ENCODE measurements at regions not wholly inside any gene's neighbourhood (a gene's known extent, or its start where the extent isn't known, plus 50 kb on each side); places are given as distances from the start of the nearest gene placed in this dataset.

DNA sequence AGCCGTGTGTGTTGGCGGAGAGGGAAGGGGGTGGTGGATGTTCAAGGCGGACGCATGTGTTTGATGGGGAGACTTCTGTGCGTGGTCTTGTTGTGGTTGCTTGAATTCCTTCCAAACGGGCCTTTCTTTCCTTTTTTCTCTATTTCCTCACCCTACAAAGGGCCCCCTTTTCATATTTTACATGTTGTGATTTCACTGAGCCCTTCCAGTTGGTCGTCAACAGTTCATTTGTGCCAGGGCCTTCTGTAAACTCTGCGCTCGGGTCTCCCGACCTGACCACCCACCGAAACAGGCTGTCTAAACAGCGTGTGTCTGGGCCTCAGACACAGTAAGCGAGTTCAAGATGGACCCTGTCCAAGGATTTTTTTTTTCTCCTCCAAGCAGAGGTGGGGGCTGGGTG is 228.4 kb downstream of the IRF8 start:
- H3K9me3 ChIP-seq (ENCODE audit: low read depth), result no peaks in the 10 kb centered on the region
- H3K4me2 ChIP-seq, result no peak overlapping the region
- no peak for TF ChIP-seq EZH2phosphoT487 (IDR thresholded peaks at IDR 0.05)
- no peak for TF ChIP-seq EZH2 (IDR thresholded peaks at IDR 0.05)
- TF ChIP-seq, protein P1, sequence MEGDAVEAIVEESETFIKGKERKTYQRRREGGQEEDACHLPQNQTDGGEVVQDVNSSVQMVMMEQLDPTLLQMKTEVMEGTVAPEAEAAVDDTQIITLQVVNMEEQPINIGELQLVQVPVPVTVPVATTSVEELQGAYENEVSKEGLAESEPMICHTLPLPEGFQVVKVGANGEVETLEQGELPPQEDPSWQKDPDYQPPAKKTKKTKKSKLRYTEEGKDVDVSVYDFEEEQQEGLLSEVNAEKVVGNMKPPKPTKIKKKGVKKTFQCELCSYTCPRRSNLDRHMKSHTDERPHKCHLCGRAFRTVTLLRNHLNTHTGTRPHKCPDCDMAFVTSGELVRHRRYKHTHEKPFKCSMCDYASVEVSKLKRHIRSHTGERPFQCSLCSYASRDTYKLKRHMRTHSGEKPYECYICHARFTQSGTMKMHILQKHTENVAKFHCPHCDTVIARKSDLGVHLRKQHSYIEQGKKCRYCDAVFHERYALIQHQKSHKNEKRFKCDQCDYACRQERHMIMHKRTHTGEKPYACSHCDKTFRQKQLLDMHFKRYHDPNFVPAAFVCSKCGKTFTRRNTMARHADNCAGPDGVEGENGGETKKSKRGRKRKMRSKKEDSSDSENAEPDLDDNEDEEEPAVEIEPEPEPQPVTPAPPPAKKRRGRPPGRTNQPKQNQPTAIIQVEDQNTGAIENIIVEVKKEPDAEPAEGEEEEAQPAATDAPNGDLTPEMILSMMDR (IDR thresholded peaks at IDR 0.05), result no peak
- no peak overlapping the region for H2AFZ ChIP-seq (replicated peaks)
- H3K79me2 ChIP-seq (ENCODE audit: low read depth), result no peaks in the 10 kb centered on the region
- H3F3A ChIP-seq (ENCODE audit: low read depth), result no peaks in the 10 kb centered on the region
- Mint-ChIP-seq H3K36me3 (no peaks in the 10 kb centered on the region), H3K27ac (no peak overlapping the region), H3K27me3 (ENCODE audit: insufficient read depth, low read depth) (peaks cover 6% of the 10 kb centered on the region), H3K4me1 (peaks cover 2% of the 10 kb centered on the region), H3K9me3 (no peaks in the 10 kb centered on the region), H3K4me3 (no peak overlapping the region)
- DNase-seq (ENCODE audit: low spot score), result no peak
- H3K4me1 ChIP-seq, result no peaks in the 10 kb centered on the region
- no peaks in the 10 kb centered on the region for H4K20me1 ChIP-seq (ENCODE audit: low read depth)
- H3K36me3 ChIP-seq, result no peaks in the 10 kb centered on the region
- no peak overlapping the region for H3K27ac ChIP-seq
- H3K9ac ChIP-seq, result no peak overlapping the region
- peaks cover 8% of the 10 kb centered on the region for H3K27me3 ChIP-seq
- no peak overlapping the region for H3K4me3 ChIP-seq

DNA sequence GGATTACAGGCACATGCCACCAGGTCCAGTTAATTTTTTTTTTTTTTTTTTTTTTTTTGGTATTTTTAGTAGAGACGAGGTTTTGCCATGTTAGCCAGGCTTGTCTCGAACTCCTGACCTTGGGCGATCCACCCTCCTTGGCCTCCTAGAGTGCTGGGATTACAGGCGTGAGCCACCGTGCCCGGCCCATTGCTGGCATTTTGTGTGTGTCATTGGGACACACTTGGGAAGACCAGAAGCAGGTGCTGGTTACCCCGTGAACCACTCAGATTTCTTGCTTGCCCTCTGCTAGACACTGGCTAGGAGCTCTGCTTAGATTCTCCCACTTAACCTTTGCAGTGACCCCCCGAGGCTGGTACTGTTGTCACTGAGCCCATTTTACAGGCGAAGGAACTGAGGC is 229.3 kb downstream of the IRF8 start:
- Histone ChIP-seq H3K9me3 (ENCODE audit: low read depth) (no peaks in the 10 kb centered on the region), H4K20me1 (ENCODE audit: low read depth) (no peaks in the 10 kb centered on the region), H3K4me2 (no peak overlapping the region), H3K27ac (no peak overlapping the region), H3K4me3 (no peak overlapping the region), H3K9ac (no peak overlapping the region), H3K4me1 (no peaks in the 10 kb centered on the region), H2AFZ (replicated peaks) (no peak overlapping the region), H3K36me3 (no peaks in the 10 kb centered on the region), H3K79me2 (ENCODE audit: low read depth) (no peaks in the 10 kb centered on the region), H3K27me3 (no peaks in the 10 kb centered on the region), H3F3A (ENCODE audit: low read depth) (no peaks in the 10 kb centered on the region)
- TF ChIP-seq, protein P1 (IDR thresholded peaks at IDR 0.05), result no peak
- TF ChIP-seq EZH2phosphoT487 (IDR thresholded peaks at IDR 0.05) (no peak), EZH2 (IDR thresholded peaks at IDR 0.05) (no peak)
- no peaks in the 10 kb centered on the region for H3K36me3 Mint-ChIP-seq
- peaks cover 6% of the 10 kb centered on the region for H3K27me3 Mint-ChIP-seq (ENCODE audit: insufficient read depth, low read depth)
- no peaks in the 10 kb centered on the region for H3K9me3 Mint-ChIP-seq
- peaks cover 2% of the 10 kb centered on the region for H3K4me1 Mint-ChIP-seq
- H3K4me3 Mint-ChIP-seq, result no peak overlapping the region
- H3K27ac Mint-ChIP-seq, result no peak overlapping the region
- no peak for DNase-seq (ENCODE audit: low spot score)

DNA sequence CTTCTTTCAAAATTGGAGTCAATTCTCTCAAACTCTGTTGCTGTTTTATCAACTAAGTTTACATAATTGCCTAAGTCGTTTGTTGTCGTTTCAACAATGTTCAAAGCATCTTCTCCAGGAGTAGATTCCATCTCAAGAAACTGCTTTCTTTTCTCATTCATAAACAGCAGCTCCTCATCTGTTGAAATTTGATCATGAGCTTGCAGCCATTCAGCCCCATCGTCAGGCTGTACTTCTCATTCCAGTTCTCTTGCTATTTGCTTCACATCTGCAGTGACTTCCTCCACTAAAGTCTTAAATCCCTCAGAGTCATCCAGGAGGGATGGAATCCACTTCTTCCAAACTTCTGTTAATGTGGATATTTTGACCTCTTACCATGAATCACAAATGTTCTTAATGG is 230.6 kb downstream of the IRF8 start:
- H3K79me2 ChIP-seq (ENCODE audit: low read depth), result no peaks in the 10 kb centered on the region
- Mint-ChIP-seq H3K36me3 (no peaks in the 10 kb centered on the region), H3K27me3 (ENCODE audit: insufficient read depth, low read depth) (peaks cover 4% of the 10 kb centered on the region), H3K4me3 (no peak overlapping the region), H3K27ac (no peak overlapping the region), H3K9me3 (no peaks in the 10 kb centered on the region), H3K4me1 (peaks cover 2% of the 10 kb centered on the region)
- no peaks in the 10 kb centered on the region for H3F3A ChIP-seq (ENCODE audit: low read depth)
- H3K27ac ChIP-seq, result no peak overlapping the region
- no peaks in the 10 kb centered on the region for H3K36me3 ChIP-seq
- no peak overlapping the region for H3K9ac ChIP-seq
- no peak overlapping the region for H3K4me2 ChIP-seq
- DNase-seq (ENCODE audit: low spot score), result no peak
- H3K4me3 ChIP-seq, result no peak overlapping the region
- H3K27me3 ChIP-seq, result no peaks in the 10 kb centered on the region
- no peak overlapping the region for H2AFZ ChIP-seq (replicated peaks)
- H3K4me1 ChIP-seq, result no peaks in the 10 kb centered on the region
- H3K9me3 ChIP-seq (ENCODE audit: low read depth), result no peaks in the 10 kb centered on the region
- no peak for TF ChIP-seq EZH2 (IDR thresholded peaks at IDR 0.05)
- no peak for TF ChIP-seq EZH2phosphoT487 (IDR thresholded peaks at IDR 0.05)
- TF ChIP-seq, protein P1 (IDR thresholded peaks at IDR 0.05), result no peak
- H4K20me1 ChIP-seq (ENCODE audit: low read depth), result no peaks in the 10 kb centered on the region

All from neural progenitor cell (in vitro differentiated cells).